ENCODE measurements at regions not wholly inside any gene's neighbourhood (a gene's known extent, or its start where the extent isn't known, plus 50 kb on each side); places are given as distances from the start of the nearest gene placed in this dataset.

DNA sequence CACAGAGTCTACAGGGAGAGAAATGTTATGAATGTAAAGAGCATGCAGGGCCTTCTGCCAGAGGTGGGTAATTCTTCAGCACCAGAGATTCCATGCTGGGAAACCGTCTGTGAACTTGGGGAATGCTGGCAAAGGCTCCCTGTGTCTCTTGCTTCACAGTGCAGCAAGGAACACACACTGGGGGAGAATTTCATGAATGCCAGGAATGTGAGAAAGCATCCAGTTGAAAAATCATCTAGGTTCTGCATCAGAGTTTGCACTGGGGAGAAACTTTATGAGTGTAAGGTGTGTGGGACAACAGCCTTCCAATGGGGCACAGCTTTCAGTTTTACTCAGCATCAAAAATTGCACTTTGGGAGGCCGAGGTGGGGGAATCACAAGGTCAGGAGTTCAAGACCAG, 224.3 kb upstream of the IGFBP3 start:
- no peak for DNase-seq

DNA sequence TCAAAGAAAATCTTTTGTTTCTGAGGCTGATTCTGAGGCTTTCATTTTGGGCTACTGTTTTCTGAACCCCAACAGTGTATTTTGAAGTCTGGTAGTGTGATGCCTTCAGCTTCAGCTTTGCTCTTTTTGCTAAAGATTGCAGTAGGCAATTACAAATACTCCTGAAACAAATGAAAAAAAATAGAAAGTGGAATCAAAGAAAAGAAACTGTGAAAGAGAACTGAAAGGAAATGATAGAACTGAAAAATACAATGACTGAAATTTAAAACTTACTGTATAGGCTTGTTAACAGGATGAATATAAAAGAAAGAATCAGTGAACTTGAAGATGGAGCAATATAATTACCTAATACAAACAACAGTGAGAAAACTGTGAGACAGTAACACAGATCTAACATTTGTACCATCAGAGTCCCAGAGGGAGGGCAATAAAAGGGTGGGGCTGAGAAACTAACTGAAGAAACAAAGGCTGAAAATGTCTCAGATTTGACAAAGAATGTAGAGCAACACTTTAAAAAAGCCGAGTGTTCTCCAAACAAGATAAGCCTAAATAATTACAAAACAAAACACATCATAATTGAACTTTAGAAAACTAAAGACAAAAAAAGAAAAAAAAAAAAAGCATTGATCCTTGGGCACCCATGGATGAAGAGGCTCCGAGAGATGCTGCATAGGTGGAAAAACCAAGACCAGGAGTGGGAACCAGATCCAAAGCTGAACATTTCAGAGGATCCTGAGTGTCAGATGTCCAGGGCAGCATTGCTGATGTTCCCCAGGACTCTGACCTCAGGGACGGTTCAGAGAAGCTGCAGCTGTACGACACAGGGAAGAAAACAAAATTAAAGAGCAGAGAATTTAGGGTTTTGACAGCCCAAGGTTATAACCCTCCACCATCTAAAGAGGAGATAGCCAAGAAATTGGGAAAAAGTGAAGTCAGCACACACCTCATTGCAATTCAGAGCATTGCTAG, 223.2 kb upstream of the IGFBP3 start:
- DNase-seq = no peak

DNA sequence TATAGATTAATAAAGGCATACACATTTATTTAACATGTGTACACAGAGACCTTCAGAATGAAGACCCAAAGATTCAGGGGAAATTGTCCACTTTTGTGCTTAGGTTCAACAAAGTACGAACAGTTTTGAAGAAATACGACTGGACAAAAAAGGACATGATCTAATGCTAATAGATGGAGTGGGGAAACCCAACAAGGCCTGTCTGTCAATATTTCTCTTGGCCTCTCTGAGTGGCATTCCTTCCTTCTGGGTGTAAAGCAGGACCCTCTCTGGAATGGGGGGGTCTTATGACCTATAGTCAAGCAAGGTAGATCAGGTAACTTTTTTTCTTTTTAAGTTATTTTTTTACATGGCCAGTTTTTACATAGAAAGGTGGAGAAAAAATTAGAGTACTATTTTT, 222.3 kb upstream of the IGFBP3 start:
- no peak for DNase-seq

DNA sequence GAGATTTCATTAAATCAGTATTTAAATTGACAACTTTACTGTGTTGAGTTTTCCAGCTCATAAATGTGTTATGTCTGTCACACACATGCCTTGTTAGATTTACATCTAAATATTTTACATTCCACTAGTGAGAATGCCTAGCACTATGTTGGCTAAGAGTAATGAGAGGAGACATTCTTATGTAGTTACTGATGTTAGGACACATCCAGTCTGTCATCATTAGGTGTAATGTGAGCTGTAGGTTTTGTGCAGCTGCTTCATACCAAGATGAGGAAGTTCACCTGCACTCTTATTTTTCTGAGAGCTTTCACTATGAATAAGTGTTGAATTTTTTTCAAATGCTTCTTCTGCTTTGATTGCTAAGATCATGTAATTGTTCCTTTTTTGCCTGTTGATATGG, 218.0 kb upstream of the IGFBP3 start:
- no peak for DNase-seq

DNA sequence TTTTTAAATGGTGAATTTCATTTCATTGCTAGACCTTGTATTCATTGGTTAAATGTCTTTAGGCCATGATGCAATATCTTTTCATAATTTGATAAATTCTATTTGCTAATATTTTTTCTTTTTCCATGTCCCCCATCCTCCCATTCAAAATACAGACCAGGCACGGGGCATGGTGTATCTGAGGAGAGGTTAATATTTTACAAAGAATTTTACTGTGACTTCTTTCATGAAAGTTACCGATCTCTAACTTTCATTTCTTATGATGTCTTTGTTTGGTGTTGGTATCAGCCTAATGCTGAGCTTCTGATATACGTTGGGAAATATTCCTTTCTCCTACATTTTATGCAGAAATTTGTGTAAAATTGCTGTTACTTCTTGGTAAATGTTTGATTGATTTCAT, 216.7 kb upstream of the IGFBP3 start:
- no peak for DNase-seq

DNA sequence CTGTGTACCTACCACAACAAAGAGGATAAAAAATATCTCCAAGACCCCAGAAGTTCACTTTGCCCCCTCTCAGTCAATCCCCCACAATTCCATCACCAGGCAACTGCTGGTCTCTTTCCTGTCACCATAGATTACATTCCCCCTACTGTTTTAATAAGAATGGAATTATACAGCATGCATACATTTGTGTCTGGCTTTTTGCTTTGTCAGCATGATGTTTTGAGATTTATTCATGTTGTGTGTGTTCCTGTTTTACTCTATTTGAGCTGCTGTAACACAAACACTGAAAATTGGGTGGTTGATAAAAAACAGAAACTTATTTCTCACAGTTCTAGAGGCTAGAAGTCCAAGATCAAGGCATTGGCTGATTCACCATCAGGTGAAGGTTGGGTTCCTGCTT, 214.5 kb upstream of the IGFBP3 start:
- DNase-seq = no peak

DNA sequence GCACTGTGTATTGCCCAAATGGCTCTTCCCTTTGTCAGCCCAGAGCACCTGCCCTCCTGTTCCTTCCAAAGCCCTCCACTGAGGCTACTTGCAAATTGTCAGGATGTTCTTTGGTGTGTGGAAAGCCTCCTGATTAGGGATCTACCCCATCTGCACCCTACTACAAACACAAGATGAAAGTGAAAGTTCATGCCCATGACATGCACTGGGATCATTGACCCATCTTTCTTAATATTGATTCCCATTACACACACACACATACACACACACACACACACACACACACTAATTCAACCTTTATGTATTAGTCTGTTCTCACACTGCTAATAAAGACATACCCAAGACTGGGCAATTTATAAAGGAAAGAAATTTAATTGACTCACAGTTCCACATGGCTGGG, 213.7 kb upstream of the IGFBP3 start:
- DNase-seq = no peak

DNA sequence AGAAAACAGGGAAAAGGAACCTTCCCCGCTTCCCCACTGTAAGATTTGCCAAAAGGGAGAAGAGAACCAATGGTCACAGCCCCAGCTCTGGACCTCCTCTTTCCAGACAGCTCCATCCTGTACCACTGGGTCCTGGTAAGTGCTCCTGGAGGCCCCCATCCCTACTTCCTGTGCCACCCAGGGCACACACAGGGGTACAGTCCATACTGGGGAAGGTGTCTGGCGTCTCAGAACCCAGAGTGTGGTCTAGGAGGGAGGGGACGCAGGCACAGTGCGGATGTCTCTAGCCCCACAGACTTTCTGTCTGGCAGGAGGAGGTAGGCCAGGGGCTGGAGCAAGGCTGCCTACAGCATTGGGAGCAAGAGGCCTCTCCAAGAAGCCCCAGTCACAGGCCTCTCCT, 213.3 kb upstream of the IGFBP3 start:
- no peak for DNase-seq

DNA sequence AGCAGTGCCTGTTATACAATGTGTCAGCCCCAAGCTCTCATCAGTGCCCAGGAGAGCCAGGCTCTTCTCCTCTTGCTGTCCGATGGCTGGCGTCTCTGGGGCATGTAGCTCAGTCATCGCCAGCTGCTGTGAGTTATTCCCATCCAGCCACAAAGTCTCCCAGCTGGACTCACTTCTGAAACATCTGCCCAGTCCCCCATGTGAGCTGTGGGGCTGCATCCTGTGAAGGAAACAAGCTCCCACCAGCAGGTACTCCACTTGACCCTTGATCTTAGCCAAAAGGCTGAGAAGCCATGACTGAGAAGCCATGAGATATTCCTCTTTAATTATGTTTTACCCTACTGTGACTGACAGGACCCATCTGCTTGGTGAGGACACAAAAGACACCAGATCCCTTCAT, 212.7 kb upstream of the IGFBP3 start:
- DNase-seq = no peak

DNA sequence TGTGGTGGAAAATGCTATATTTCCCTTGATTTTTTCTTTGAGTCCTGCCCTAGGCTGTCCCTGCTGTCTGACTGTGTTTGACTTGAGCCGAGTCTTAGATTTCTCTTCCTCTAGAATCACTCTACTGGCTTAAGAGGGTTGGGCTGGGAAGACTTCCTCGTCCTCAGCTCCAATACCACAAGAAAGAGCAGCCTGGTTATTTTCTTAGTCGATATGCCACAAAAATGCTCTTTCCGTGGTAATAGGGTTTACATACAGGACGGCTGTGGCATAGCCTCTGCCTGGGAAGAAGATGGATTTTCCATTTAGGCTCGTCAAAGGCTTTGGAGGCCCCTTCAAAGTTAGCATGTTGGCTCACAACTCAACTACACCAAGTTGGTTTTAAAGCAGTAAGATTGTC, 212.0 kb upstream of the IGFBP3 start:
- DNase-seq = no peak

DNA sequence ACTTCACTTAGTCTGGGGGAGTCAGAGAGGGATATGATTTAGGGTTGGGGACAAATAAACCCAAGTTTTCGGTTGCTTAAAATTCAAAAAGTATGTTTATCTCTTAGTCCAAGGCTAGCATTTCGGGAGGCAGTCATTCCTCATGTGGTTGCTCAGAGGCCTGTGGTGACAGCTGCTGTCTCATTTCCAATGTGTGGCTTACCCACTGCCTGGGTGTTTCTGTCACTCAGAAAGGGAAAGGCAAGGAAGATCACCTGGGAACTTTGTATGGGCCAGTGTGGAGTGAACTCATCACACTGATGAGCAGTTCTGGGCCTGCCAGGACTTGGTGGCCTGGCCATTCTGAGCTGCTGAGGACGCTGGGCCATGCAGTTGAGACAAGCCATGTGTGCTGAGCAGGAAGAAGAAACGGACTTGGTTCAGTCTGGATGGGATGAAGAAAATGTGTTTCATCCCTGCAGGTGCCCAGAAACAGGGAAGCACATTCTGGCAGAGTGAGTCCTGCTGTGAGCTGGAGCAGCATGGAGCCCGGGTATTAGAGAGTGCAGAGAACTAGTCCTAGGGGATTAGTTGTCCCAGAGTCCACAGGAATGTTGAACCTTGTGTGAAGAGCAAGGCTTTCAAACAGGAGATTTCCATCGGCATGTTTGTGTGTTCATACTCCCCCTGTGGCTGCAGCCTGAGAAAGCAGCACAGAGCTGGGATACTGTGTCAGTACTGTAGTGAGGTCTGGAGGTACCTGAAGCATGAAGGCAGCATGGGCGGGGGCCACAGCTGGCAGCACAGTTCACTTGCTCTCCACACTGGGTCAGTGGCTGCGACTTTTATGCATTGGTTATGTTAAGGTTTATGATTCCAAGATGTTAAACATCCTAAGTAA, 211.1 kb upstream of the IGFBP3 start:
- DNase-seq = no peak

DNA sequence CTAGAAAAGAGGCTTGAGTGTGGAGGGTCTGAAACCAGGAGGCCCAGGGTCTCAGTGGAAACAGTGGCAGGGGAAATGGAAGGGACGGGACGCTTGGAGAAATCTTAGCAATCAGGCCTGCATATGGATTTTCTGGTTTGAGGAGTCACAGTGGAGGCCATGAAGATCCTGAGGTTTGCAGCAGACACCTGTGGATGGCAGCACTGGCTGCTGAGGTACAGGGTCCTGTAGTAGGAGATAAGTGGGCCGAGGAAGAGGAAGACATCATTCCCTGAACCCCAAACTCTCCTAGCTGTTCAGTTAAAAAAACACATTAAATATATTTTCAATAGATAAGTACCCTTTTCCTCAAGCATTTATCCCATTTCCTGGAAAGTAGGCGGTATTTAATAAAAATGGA, 208.8 kb upstream of the IGFBP3 start:
- DNase-seq = no peak

DNA sequence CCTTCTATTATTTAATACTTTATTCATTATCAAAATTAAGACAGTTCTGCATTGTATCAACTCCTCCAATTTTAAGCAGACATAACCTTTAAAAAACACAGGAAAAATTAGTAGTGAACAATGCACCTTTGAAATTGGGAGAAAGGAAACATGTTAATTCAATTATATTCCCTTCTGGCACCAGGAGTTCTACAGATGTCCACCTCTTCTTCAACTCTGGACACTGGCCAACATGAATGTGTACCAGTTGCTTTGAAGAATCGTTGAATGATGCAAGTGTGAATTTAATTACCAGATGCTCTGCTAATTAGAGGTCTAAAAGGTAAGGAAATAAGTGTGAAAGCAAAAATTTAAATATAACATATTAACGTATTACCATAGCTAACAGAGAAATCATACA, 206.7 kb upstream of the IGFBP3 start:
- DNase-seq = peak; percentile 10

DNA sequence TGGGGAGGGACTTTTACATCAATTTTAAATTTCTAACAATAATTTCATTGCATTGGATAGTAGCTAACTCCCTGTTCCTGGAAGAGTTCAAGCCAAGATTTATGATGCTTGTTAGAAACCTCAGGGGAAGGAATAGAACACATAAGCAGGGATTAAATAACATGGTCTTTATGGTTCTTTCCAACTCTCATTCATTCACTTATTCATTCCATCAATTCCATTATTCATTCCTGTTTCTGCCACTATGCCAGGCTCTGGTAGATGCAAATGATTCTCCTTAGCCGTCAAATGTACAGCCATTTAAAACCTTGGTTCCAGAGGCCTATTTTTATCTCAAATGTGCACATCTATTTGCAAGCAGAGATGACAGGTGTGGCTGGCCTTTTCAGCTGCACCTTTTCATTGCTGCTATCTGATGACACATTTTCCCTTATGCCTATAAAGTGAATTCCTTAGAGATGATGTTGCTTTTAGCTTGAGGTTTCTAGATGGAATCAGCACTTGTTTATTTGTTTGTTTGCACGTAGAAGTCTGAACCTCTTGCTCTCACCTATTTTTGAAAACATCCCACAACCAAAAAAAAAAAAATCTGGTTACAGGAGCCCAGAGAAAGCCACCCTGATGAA, 205.7 kb upstream of the IGFBP3 start:
- no peak for DNase-seq

DNA sequence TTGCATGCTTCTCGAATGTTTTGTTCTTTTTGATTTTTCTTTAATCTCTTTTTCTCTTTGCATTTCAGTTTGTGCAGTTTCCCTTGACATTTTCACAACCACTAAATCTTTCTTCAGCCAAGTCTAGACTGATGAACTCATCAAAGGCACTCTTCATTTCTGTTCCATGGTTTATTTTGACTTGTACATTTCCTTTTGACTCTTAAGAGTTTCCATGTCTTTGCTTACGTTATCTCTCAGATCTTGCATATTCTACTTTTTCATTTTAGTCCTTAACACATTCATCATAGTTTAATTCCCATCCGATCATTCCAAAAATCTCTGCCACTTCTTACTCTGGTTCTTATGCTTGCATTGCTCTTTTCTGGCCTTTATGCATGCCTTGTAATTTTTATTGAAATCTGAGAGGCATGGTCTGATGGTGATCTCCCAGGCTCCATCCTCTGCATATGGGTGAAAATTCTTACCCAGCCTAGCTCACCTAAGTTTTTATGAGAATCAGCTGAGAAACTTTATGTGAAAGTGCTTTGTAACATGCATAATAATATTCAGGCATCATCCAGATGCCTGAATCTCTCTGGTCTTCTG, 202.8 kb upstream of the IGFBP3 start:
- DNase-seq = no peak

DNA sequence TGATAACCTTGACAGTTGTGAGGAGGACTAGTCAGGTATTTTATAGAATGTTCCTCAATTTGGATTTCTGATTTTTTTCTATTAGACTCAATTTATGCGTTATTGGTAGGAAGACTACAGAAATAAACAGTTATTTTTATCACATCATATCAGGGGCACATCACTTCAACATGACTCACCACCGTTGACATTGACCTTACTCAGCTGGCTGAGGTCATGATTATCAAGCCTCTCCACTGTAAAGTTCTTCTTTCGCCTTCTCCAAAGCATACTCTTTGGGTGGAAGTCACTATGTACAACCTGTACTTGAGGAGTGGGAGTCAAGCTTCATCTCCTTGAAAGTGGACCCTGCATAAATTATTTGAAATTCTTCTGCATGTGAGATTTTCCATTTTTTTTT, 194.3 kb upstream of the IGFBP3 start:
- no peak for DNase-seq

DNA sequence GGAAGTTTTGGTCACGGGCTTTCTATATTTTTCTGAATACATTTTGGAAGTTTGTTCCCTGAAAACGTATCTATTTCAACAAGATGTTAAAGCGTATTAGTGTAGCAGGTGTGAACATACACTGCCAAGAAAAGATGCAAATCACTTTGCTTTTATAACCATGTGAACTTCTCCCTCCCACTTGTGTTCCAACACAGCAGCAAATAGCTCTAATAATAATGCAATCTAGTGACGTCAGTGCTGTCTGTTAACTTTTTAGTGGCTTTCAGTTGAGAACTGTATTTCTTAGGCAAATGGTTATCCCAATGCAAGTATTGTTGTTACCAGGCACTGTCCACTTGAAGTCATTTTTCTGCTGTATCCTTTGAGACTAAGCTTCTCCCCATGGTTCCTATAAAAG, 188.4 kb upstream of the IGFBP3 start:
- DNase-seq = no peak

DNA sequence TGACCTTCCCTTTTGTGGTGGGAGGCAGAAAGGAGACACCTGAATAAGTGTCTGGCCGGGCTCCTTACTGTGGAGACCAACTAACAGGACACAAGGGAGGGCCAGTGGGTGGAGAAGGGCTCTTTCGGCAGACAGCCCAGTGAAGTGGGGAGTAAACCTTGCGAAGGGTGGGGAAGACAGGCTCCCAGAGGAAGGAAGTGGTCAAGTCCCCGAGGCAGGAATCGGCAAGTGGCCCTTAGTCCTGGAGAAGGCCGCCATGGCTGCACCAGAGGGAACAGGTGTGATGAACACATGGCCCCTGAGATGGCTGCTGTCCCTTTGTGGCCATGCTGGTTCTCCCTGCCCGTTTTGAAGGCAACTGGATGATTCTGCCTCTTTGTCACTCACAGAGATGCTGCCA, 187.2 kb upstream of the IGFBP3 start:
- no peak for DNase-seq

DNA sequence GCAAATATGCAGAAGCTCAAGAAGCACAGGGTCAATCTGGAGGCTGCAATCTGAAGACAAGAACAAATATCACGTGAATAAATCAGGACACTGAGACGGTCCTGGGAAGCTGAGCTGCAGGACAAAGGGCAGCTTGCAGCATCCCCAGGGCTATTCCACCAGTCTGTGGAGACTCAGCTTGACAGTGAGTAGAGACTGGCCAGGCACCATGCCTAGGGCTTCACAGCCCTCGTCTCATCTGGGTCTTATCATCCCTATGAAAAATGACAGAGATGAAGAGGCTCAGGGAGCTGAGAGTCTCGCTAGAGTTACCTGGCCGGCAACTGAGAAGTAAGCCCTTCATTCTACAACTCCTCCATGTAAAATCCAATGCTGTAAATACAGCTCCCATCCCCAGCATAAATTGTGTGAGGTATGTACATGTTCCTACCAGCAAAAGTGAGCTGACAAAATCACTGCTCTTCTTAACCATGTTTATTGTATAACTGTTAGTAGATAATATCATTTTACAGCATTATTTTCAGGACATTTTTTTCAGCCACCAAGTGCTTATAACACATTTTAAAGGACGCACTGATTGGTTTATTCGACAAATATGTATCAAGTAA, 186.6 kb upstream of the IGFBP3 start:
- no peak for DNase-seq

DNA sequence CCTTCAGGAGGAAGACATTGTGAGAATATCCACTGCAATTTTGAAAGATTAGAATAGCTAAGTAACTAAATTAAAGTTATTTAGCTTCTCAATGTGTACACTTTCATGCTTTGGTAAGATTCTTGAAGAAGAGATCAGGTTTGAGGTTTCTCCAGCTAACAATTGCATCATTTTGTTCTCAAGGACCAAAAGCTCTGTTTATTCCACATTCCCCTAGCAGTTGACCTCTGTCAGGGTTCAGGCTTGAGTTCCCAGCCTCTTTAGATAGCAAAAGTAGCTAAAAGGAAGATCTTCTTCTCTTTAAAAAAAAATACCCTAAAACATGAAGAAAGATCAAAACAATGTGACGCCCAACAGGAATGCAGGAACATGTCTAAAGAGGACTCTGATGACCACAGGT, 179.4 kb upstream of the IGFBP3 start:
- DNase-seq = no peak

DNA sequence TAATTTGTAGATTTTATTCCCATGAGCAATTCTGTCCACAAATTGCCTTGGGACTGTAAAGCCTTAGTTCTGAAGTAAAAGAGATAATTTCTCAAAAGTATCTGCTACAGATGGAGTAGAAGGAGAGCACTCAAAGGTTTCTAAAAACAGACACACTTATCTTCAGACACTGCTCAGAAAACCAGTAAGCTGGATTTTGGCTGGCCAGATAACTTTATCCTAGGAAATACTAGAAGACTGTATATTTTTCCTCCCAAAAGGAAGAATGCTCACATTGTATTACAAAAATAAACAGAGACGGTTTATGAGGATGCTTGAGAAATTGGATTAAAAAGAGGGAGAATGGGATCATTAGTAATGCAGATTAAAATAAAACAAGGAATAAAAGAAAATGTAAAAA, 178.0 kb upstream of the IGFBP3 start:
- no peak for DNase-seq

DNA sequence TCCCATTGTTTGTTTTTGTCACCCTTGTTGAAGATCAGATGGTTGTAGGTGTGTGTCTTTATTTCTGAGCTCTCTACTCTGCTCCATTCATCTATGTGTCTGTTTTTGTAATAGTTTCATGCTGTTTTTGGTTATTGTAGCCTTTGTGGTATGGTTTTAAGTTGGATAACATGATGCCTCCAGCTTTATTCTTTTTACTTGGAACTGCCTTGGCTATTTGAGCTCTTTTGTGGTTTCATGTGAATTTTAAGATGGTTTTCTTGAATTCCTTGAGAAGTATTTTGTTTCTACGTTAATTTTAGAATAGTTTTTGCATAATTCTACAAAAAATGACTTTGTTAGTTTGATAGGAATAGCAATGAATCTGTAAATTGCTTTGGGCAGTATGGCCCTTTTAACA, 170.0 kb upstream of the IGFBP3 start:
- no peak for DNase-seq

DNA sequence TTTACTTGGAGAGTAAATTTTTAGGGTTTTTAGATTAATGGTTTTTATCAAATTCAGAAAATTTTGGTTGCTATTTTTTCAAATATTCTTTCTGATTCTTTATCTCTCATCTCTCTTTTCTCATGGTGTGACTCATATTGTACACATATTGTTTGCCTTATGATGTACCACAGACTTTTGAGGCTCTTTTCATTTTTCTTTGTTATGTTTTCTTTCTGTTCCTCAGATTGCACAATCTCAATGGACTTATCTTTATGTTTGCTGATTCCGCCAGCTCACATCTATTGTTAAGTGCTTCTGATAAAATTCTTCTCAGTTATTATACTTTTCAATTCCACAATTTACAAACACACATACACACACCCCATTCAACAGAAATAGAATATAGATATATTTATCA, 168.2 kb upstream of the IGFBP3 start:
- no peak for DNase-seq
